GM19467 (cell line): ENCODE measurements at regions not wholly inside any gene's neighbourhood (a gene's known extent, or its start where the extent isn't known, plus 50 kb on each side); places are given as distances from the start of the nearest gene placed in this dataset.

Experiments used
- ATAC-seq: cut with Tn5 transposase; IDR thresholded peaks from one replicate; pipeline ENCODE4 v1.9.1; 2021; ENCODE audit warnings: mild to moderate bottlenecking, moderate library complexity; ENCODE audit not compliant: unreplicated experiment

GRCh38 chr1:185515696-185516095 is 198.7 kb upstream of the IVNS1ABP start:
- no peak for ATAC-seq

- no peak for ATAC-seq
Measured at GRCh38 chr1:185514311-185514710, 197.3 kb upstream of the IVNS1ABP start.

GRCh38 chr1:185512442-185512841 is 195.4 kb upstream of the IVNS1ABP start:
- ATAC-seq = no peak

GRCh38 chr1:185501099-185501498 is 184.1 kb upstream of the IVNS1ABP start:
- no peak for ATAC-seq

GRCh38 chr1:185500001-185500626 is 183.1 kb upstream of the IVNS1ABP start:
- no peak for ATAC-seq

GRCh38 chr1:185498207-185498606 is 181.2 kb upstream of the IVNS1ABP start:
- no peak for ATAC-seq

GRCh38 chr1:185497177-185497576 is 180.1 kb upstream of the IVNS1ABP start:
- ATAC-seq = no peak

GRCh38 chr1:185495898-185496297 is 178.9 kb upstream of the IVNS1ABP start:
- no peak for ATAC-seq

GRCh38 chr1:185495007-185495406 is 178.0 kb upstream of the IVNS1ABP start:
- no peak for ATAC-seq

GRCh38 chr1:185492089-185492825 is 175.2 kb upstream of the IVNS1ABP start:
- no peak for ATAC-seq

GRCh38 chr1:185491604-185492003 is 174.6 kb upstream of the IVNS1ABP start:
- no peak for ATAC-seq

GRCh38 chr1:185490924-185491323 is 173.9 kb upstream of the IVNS1ABP start:
- no peak for ATAC-seq

GRCh38 chr1:185489406-185489805 is 172.4 kb upstream of the IVNS1ABP start:
- ATAC-seq = no peak

GRCh38 chr1:185488808-185489207 is 171.8 kb upstream of the IVNS1ABP start:
- no peak for ATAC-seq

- no peak for ATAC-seq
Measured at GRCh38 chr1:185487936-185488335, 170.9 kb upstream of the IVNS1ABP start.

- ATAC-seq = no peak
Measured at GRCh38 chr1:185487026-185487425, 170.0 kb upstream of the IVNS1ABP start.

- no peak for ATAC-seq
Measured at GRCh38 chr1:185486346-185486745, 169.3 kb upstream of the IVNS1ABP start.

GRCh38 chr1:185483664-185484450 is 166.8 kb upstream of the IVNS1ABP start:
- ATAC-seq = no peak

GRCh38 chr1:185483217-185483616 is 166.2 kb upstream of the IVNS1ABP start:
- ATAC-seq = no peak

- no peak for ATAC-seq
Measured at GRCh38 chr1:185480545-185480944, 163.5 kb upstream of the IVNS1ABP start.

GRCh38 chr1:185479796-185480195 is 162.8 kb upstream of the IVNS1ABP start:
- no peak for ATAC-seq

GRCh38 chr1:185478877-185479276 is 161.8 kb upstream of the IVNS1ABP start:
- ATAC-seq = no peak
